PC-9 (cell line): ENCODE measurements at regions not wholly inside any gene's neighbourhood (a gene's known extent, or its start where the extent isn't known, plus 50 kb on each side); places are given as distances from the start of the nearest gene placed in this dataset.

Experiments
- BruUV-seq: library from RNA; stranded (reverse); fragments of 400-500 nt; replicated peaks from 2 replicates; lab custom pipeline; 2021; lab: Mats Ljungman, UMichigan
- CTCF ChIA-PET: fragments of 300-600 bp; sonication (Branson Sonifier 250); formaldehyde crosslinking; loops from one replicate; lab custom pipeline; 2022; ENCODE audit warnings: antibody characterized with exemption; lab: Charles Lee
- POLR2A ChIA-PET: fragments of 300-600 bp; sonication (Branson Sonifier 250); formaldehyde crosslinking; loops from one replicate; lab custom pipeline; 2022; ENCODE audit warnings: antibody characterized with exemption; ENCODE audit not compliant: unreplicated experiment; lab: Charles Lee
- DNase-seq, 2 experiments: peaks; one replicate each; pipeline versions ENCODE4 v3.0.0 to v3.0.0-alpha.2; 2015 to 2022; ENCODE audit warnings: mixed read lengths in 1 of 2
- H2AFZ ChIP-seq: fragments of 200-600 bp; sonication (generic); 2 replicates; pipeline ENCODE4 v1.8.1; 2017; ENCODE audit warnings: antibody characterized with exemption
- H3F3A ChIP-seq: fragments of 200-600 bp; sonication (generic); 2 replicates; pipeline ENCODE4 v1.8.1; 2017; ENCODE audit warnings: antibody characterized with exemption, mild to moderate bottlenecking, low read depth; ENCODE audit not compliant: insufficient read depth
- H3K27ac ChIP-seq: fragments of 200-600 bp; sonication (generic); 2 replicates; pipeline ENCODE4 v1.6.1; 2016; ENCODE audit warnings: mixed run types
- H3K27me3 ChIP-seq: fragments of 200-600 bp; sonication (generic); 2 replicates; pipeline ENCODE4 v1.6.1; 2016; ENCODE audit warnings: low read depth, mixed run types; ENCODE audit not compliant: insufficient read depth
- H3K36me3 ChIP-seq: fragments of 200-600 bp; sonication (generic); 2 replicates; pipeline ENCODE4 v1.6.1; 2016; ENCODE audit warnings: low read depth, mixed run types
- H3K4me1 ChIP-seq: fragments of 200-600 bp; sonication (generic); replicated peaks from 2 replicates; pipeline ENCODE4 v1.6.1; 2016; ENCODE audit warnings: mixed run types; ENCODE audit not compliant: insufficient read depth
- H3K4me2 ChIP-seq: fragments of 200-600 bp; sonication (generic); 2 replicates; pipeline ENCODE4 v1.6.1; 2017; ENCODE audit warnings: mixed run types
- H3K4me3 ChIP-seq: fragments of 200-600 bp; sonication (generic); 2 replicates; pipeline ENCODE4 v1.6.1; 2016; ENCODE audit warnings: mixed run types
- H3K79me2 ChIP-seq: fragments of 200-600 bp; sonication (generic); 2 replicates; pipeline ENCODE4 v1.6.1; 2017; ENCODE audit warnings: low read depth, mixed run types
- H3K9me2 ChIP-seq: fragments of 200-600 bp; sonication (generic); 2 replicates; pipeline ENCODE4 v1.8.1; 2017; ENCODE audit warnings: mild to moderate bottlenecking; ENCODE audit not compliant: insufficient read depth
- H3K9me3 ChIP-seq: fragments of 200-600 bp; sonication (generic); 2 replicates; pipeline ENCODE4 v1.8.1; 2016; ENCODE audit warnings: low read depth; ENCODE audit not compliant: insufficient read depth
- H4K20me1 ChIP-seq: fragments of 200-600 bp; sonication (generic); 2 replicates; pipeline ENCODE4 v1.8.1; 2017; ENCODE audit not compliant: insufficient read depth
- EZH2 ChIP-seq: fragments of 200-600 bp; sonication (generic); IDR thresholded peaks from 2 replicates; pipeline ENCODE4 v1.8.0; 2017; ENCODE audit warnings: antibody characterized with exemption, low read depth
- intact Hi-C: fragments of 100-400 bp; cut with micrococcal nuclease; formaldehyde crosslinking; loops from one replicate; pipeline ENCODE4 v1.10.0; 2022; ENCODE audit not compliant: unreplicated experiment
- TF ChIP-seq, protein P1 (sequence below): fragments of 200-600 bp; sonication (generic); conservative IDR thresholded peaks from 2 replicates; pipeline ENCODE4 v1.6.1; 2017; ENCODE audit warnings: mixed run types, antibody characterized with exemption, mild to moderate bottlenecking, moderate library complexity

DNA sequence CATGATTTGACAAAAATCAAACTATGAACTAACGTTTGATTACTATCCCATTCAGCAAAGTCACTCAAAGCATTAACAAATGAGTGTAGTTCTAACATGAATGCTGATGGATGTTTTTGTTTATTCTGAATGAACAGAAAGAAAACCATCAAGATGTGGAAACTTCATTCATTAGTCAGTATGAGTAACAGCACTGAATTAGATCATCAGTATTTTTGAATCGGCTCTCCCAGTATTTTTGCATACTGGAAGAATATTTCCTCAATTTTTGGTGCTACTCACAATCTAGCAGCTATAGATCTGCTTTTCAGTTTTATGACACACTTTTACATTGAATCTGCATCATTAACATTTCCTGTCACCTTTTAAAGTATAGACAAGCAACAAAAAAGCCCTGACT lies 63.8 kb upstream of the CD83 start:
- no TSS peak for BruUV-seq
- no peak for DNase-seq
- Histone ChIP-seq H3K9me3 (no peaks in the 10 kb centered on the region; the same call in 1 of the 2 replicates), H3K4me1 (peaks cover 17% of the 10 kb centered on the region), H3K27me3 (no peaks in the 10 kb centered on the region), H3K27ac (no peak overlapping the region), H3K36me3 (no peaks in the 10 kb centered on the region), H3F3A (peaks cover 6% of the 10 kb centered on the region; the same call in 1 of the 2 replicates), H4K20me1 (no peaks in the 10 kb centered on the region), H3K4me2 (no peak overlapping the region), H2AFZ (no peak overlapping the region), H3K9me2 (no peaks in the 10 kb centered on the region), H3K79me2 (no peaks in the 10 kb centered on the region), H3K4me3 (no peak overlapping the region)
- CTCF ChIA-PET = no interaction called here
- TF ChIP-seq, protein P1, sequence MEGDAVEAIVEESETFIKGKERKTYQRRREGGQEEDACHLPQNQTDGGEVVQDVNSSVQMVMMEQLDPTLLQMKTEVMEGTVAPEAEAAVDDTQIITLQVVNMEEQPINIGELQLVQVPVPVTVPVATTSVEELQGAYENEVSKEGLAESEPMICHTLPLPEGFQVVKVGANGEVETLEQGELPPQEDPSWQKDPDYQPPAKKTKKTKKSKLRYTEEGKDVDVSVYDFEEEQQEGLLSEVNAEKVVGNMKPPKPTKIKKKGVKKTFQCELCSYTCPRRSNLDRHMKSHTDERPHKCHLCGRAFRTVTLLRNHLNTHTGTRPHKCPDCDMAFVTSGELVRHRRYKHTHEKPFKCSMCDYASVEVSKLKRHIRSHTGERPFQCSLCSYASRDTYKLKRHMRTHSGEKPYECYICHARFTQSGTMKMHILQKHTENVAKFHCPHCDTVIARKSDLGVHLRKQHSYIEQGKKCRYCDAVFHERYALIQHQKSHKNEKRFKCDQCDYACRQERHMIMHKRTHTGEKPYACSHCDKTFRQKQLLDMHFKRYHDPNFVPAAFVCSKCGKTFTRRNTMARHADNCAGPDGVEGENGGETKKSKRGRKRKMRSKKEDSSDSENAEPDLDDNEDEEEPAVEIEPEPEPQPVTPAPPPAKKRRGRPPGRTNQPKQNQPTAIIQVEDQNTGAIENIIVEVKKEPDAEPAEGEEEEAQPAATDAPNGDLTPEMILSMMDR = no peak
- no peak for TF ChIP-seq EZH2
- intact Hi-C loops = no loop called here
- POLR2A ChIA-PET = no interaction called here

DNA sequence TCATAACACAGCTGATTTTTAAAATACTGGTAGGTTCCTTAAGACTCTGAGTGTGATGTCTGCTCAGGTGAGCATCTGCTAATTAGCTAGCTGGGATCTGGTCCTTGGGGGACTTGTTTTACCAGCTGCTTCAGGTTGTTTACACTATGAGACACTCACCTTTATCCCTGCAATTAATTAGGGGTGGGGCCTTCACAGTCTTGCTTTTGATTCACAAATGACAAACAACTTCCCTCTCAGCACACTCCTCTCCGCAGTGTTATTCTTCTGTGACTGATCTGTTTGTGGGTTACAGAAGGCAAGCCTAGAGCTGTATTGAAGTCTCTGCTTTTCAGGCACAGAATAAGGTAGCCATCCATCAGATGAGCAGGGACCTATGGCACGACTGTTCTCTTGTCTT lies 62.0 kb upstream of the CD83 start:
- Histone ChIP-seq H3F3A (peaks cover 6% of the 10 kb centered on the region; the same call in 1 of the 2 replicates), H3K4me3 (no peak overlapping the region), H4K20me1 (no peaks in the 10 kb centered on the region), H3K27ac (peak overlapping the region; percentile 22; the same call in 1 of the 2 replicates), H3K27me3 (no peaks in the 10 kb centered on the region), H2AFZ (no peak overlapping the region), H3K9me2 (no peaks in the 10 kb centered on the region), H3K79me2 (no peaks in the 10 kb centered on the region), H3K36me3 (no peaks in the 10 kb centered on the region), H3K4me1 (peaks cover 25% of the 10 kb centered on the region), H3K4me2 (peak overlapping the region; percentile 49), H3K9me3 (no peaks in the 10 kb centered on the region; the same call in 1 of the 2 replicates)
- BruUV-seq = no TSS peak
- POLR2A ChIA-PET = no interaction called here
- peak in 1 of 2 experiments; percentile 93 for DNase-seq
- CTCF ChIA-PET = interaction anchor here (1.4 kb wide), 1 partner anchor 9 kb away, joined by 3 read pairs; no protein-coding TSS in a partner anchor
- TF ChIP-seq, protein P1 = no peak
- no peak for TF ChIP-seq EZH2
- intact Hi-C loops = no loop called here

DNA sequence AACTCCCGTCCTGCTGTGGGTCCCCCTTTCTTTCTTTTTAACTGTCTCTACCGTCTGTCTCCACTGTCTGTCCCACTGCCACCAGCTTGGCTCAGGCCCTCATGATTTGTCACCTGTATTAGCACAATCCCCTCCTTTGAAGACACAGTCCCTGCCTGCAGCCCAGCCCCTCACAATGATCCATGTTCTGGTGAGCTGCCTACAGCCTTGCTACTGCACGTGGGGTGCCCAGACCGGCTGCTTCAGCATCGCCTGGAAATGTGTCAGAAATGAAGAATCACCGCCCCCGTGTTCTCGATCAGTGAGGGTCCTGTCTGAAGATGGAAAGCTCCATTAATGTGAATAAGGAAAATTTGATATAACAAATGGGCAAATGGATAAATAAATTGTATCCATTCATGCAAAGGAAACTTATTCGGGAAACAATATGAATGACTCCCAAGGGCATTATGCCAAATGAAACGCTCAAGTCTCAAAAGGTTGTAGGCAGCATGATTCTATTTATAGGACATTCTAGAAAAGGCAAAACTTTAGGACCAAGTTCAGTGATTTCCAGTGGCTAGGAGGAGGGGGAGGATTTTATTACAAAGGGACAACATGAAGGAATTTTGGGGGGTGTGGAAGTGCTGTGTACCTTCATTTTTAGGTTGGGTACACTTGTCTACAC lies 59.4 kb upstream of the CD83 start:
- DNase-seq = no peak
- Histone ChIP-seq H3K36me3 (no peaks in the 10 kb centered on the region), H3F3A (peaks cover 6% of the 10 kb centered on the region; the same call in 1 of the 2 replicates), H3K4me3 (no peak overlapping the region), H2AFZ (no peak overlapping the region), H4K20me1 (no peaks in the 10 kb centered on the region), H3K4me1 (peaks cover 25% of the 10 kb centered on the region), H3K27ac (no peak overlapping the region), H3K27me3 (no peaks in the 10 kb centered on the region), H3K9me2 (no peaks in the 10 kb centered on the region), H3K79me2 (no peaks in the 10 kb centered on the region), H3K4me2 (no peak overlapping the region), H3K9me3 (no peaks in the 10 kb centered on the region; the same call in none of the 2 replicates)
- ChIA-PET POLR2A (no interaction called here), CTCF (no interaction called here)
- intact Hi-C loops = no loop called here
- BruUV-seq = no TSS peak
- TF ChIP-seq EZH2 = no peak
- TF ChIP-seq, protein P1 = no peak
